GM12878 (cell line): ENCODE measurements at regions not wholly inside any gene's neighbourhood (a gene's known extent, or its start where the extent isn't known, plus 50 kb on each side); places are given as distances from the start of the nearest gene placed in this dataset.

ENCODE experiments used
- ATAC-seq: fragments of 200-7000 bp; cut with Tn5 transposase; 3 replicates; pipeline ENCODE4 v1.9.1; 2020; ENCODE audit warnings: mild to moderate bottlenecking, moderate library complexity
- BruUV-seq: library from RNA; stranded (reverse); fragments of 400-500 nt; replicated peaks from 2 replicates; lab custom pipeline; 2021; lab: Mats Ljungman, UMichigan
- CTCF ChIA-PET: fragments of 300-600 bp; sonication (Branson Sonifier 250); formaldehyde crosslinking; extraction: SDS; loops from one replicate; lab custom pipeline; 2021; ENCODE audit warnings: inconsistent platforms; lab: Yijun Ruan, JAX
- POLR2A ChIA-PET: fragments of 350-600 bp; formaldehyde crosslinking; extraction: SDS; loops from one replicate; lab custom pipeline; 2021; ENCODE audit warnings: inconsistent platforms; lab: Charles Lee
- RAD21 ChIA-PET: fragments of 300-600 bp; sonication (Branson Sonifier 250); formaldehyde crosslinking; loops from one replicate; lab custom pipeline; 2023; ENCODE audit warnings: antibody characterized with exemption; ENCODE audit not compliant: unreplicated experiment; lab: Charles Lee
- SMC1A ChIA-PET: fragments of 300-600 bp; sonication (Branson Sonifier 250); formaldehyde crosslinking; loops from one replicate; lab custom pipeline; 2023; ENCODE audit not compliant: unreplicated experiment, uncharacterized antibody; lab: Charles Lee
- DNase-seq: peaks from one replicate; pipeline ENCODE4 v3.0.0-alpha.2; 2011; ENCODE audit warnings: low read depth, low spot score
- FAIRE-seq: peaks from 3 replicates; lab custom pipeline; 2011; peaks lifted over from hg19 to GRCh38; lab: Jason Lieb, UNC
- H2AFZ ChIP-seq: 2 replicates; pipeline ENCODE4 v1.6.0; 2011; ENCODE audit warnings: low read depth, low read length, control low read depth; ENCODE audit not compliant: control insufficient read depth
- H3K27ac ChIP-seq: 2 replicates; pipeline ENCODE4 v1.5.1; 2011; ENCODE audit warnings: control low read depth; ENCODE audit not compliant: control insufficient read depth, insufficient read depth
- H3K27me3 ChIP-seq, 2 experiments: replicated peaks in 1 of 2; 2 replicates each; pipeline versions ENCODE4 v1.6.0 to v1.6.1; 2011; ENCODE audit warnings: low read length in 1 of 2; ENCODE audit not compliant: control insufficient read depth in 2 of 2, insufficient read depth in 2 of 2
- H3K36me3 ChIP-seq, 2 experiments: 2 replicates each; pipeline ENCODE4 v1.5.1; 2011; ENCODE audit warnings: low read length in 1 of 2; ENCODE audit not compliant: control insufficient read depth in 2 of 2, insufficient read depth in 2 of 2
- H3K4me1 ChIP-seq: 2 replicates; pipeline ENCODE4 v1.6.1; 2011; ENCODE audit warnings: mild to moderate bottlenecking, low read length, moderate library complexity, mixed read lengths; ENCODE audit not compliant: control insufficient read depth, insufficient read depth
- H3K4me2 ChIP-seq: 2 replicates; pipeline ENCODE4 v1.6.0; 2011; ENCODE audit warnings: control low read depth; ENCODE audit not compliant: control insufficient read depth, insufficient read depth
- H3K4me3 ChIP-seq: fragments of 200-600 bp; sonication (generic); 2 replicates; pipeline ENCODE4 v1.5.1; 2016
- H3K79me2 ChIP-seq: 2 replicates; pipeline ENCODE4 v1.6.0; 2011; ENCODE audit warnings: low read length; ENCODE audit not compliant: control insufficient read depth, insufficient read depth
- H3K9ac ChIP-seq: 2 replicates; pipeline ENCODE4 v1.8.0; 2011; ENCODE audit warnings: low read length, control low read depth, mixed read lengths; ENCODE audit not compliant: control insufficient read depth, insufficient read depth
- H3K9me3 ChIP-seq: replicated peaks from 3 replicates; pipeline ENCODE4 v1.5.1; 2011; ENCODE audit warnings: mild to moderate bottlenecking, low read length; ENCODE audit not compliant: control insufficient read depth, insufficient read depth
- H4K20me1 ChIP-seq: 2 replicates; pipeline ENCODE4 v1.6.0; 2011; ENCODE audit not compliant: control insufficient read depth, insufficient read depth
- CBX5 ChIP-seq: sonication (generic); IDR thresholded peaks from 2 replicates; pipeline ENCODE4 v1.6.1; 2016; ENCODE audit warnings: low read depth, moderate library complexity, mild to moderate bottlenecking, inconsistent platforms
- EED ChIP-seq: sonication (generic); IDR thresholded peaks from 2 replicates; pipeline ENCODE4 v1.6.1; 2016; ENCODE audit warnings: antibody characterized with exemption, low read depth
- KAT2A ChIP-seq: conservative IDR thresholded peaks from 2 replicates; pipeline ENCODE4 v1.6.1; 2011; ENCODE audit warnings: low read depth, low read length; ENCODE audit not compliant: control insufficient read depth
- NFYA ChIP-seq: IDR thresholded peaks from 2 replicates; pipeline ENCODE4 v1.6.1; 2011; ENCODE audit warnings: low read depth, mild to moderate bottlenecking, low read length, improper control_type of control experiment, borderline replicate concordance
- PAX8 ChIP-seq: fragments of 450-650 bp; IDR thresholded peaks from 2 replicates; pipeline ENCODE4 v1.6.1; 2017; ENCODE audit warnings: mild to moderate bottlenecking, moderate library complexity
- SIX5 ChIP-seq: IDR thresholded peaks from 2 replicates; pipeline ENCODE4 v1.6.1; 2011; ENCODE audit warnings: mild to moderate bottlenecking, low read depth, low read length, moderate library complexity; ENCODE audit not compliant: severe bottlenecking
- SKIL ChIP-seq: fragments of 450-650 bp; IDR thresholded peaks from 2 replicates; pipeline ENCODE4 v1.6.1; 2017; ENCODE audit warnings: mild to moderate bottlenecking, low read depth, inconsistent platforms; ENCODE audit not compliant: poor library complexity, severe bottlenecking
- SREBF1 ChIP-seq: IDR thresholded peaks from 2 replicates; pipeline ENCODE4 v1.6.1; 2012; ENCODE audit warnings: mild to moderate bottlenecking, low read length
- ZBTB33 ChIP-seq: fragments of 450-650 bp; IDR thresholded peaks from 2 replicates; pipeline ENCODE4 v1.6.1; 2017; ENCODE audit warnings: mild to moderate bottlenecking
- ZNF622 ChIP-seq: fragments of 450-650 bp; IDR thresholded peaks from 2 replicates; pipeline ENCODE4 v1.6.1; 2017; ENCODE audit warnings: mild to moderate bottlenecking, inconsistent platforms
- WGBS: methylation state at CpG from one replicate; pipeline ENCODE4 v1.1.6; 2016; ENCODE audit warnings: low lambda C conversion rate; ENCODE audit not compliant: insufficient replicate concordance, insufficient coverage; ENCODE audit errors: missing lambda C conversion rate; 5-methylcytosine and 5-hydroxymethylcytosine counted together
- in situ Hi-C: fragments of 300-500 bp; cut with MboI; formaldehyde crosslinking; loops from 9 replicates; pipeline ENCODE4 v1.14.3; 2018; ENCODE audit warnings: mixed read lengths
- intact Hi-C: fragments of 100-400 bp; cut with micrococcal nuclease; formaldehyde crosslinking; loops from one replicate; pipeline ENCODE4 v1.14.2; 2022; ENCODE audit not compliant: unreplicated experiment

- ChIA-PET CTCF (interaction anchor here (0.7 to 1.1 kb wide), 2 partner anchors 10 to 23 kb away, joined by 3 read pairs; no protein-coding TSS in a partner anchor), SMC1A (no interaction called here)
- intact Hi-C loops = no loop called here
Observed at GRCh38 chr1:165137551-165138316, 218.8 kb downstream of the LMX1A start.

DNA sequence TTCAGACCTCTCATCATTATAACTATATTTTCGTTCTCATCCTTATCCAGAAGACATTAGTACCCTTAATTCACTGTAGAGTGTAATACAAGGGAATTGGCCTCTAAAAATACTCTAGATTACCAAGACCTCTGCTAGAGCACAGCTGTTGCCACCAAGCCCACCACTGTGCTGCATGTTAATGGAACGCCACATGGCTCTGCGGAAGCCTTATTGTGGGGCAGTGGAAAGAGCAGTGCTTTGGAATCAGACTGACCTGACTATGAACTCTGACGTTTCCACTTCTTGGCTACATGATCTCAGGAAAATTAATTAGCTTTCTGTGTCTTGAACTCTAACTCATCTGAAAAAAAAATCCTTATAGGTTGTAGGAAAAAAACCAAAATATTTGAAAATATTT lies 222.1 kb downstream of the LMX1A start:
- no peak overlapping the region for H3K4me2 ChIP-seq
- FAIRE-seq (no peak), DNase-seq (no peak), ATAC-seq (no peak)
- ChIA-PET RAD21 (no interaction called here), CTCF (interaction anchor here (1.4 to 1.6 kb wide), 2 partner anchors 8 to 11 kb away, joined by 3 to 4 read pairs; no protein-coding TSS in a partner anchor), POLR2A (no interaction called here), SMC1A (no interaction called here)
- no peak overlapping the region for H2AFZ ChIP-seq
- no peak overlapping the region for H3K9ac ChIP-seq
- H4K20me1 ChIP-seq = no peaks in the 10 kb centered on the region
- in situ Hi-C loops = no loop called here
- no peak overlapping the region for H3K27ac ChIP-seq
- H3K9me3 ChIP-seq = no peaks in the 10 kb centered on the region
- intact Hi-C loops = no loop called here
- no peaks in the 10 kb centered on the region for H3K79me2 ChIP-seq
- no peak for TF ChIP-seq NFYA
- no peak for TF ChIP-seq PAX8
- no peak for TF ChIP-seq ZBTB33
- no peak for TF ChIP-seq SREBF1
- no peak for TF ChIP-seq SIX5
- no peak for TF ChIP-seq SKIL
- TF ChIP-seq KAT2A = no peak
- no peak overlapping the region for H3K4me3 ChIP-seq
- no TSS peak for BruUV-seq
- no peaks in the 10 kb centered on the region; a peak in 2 of 4 replicates for H3K27me3 ChIP-seq
- no peaks in the 10 kb centered on the region for H3K36me3 ChIP-seq
- H3K4me1 ChIP-seq = no peaks in the 10 kb centered on the region
- WGBS = 37% methylated on average over 4 of the region's 4 CpGs

More at GRCh38 chr1:165137551-165138316, 218.8 kb downstream of the LMX1A start:
- in situ Hi-C loops = no loop called here
- 0% methylated on average over 5 of the region's 5 CpGs for WGBS
- Histone ChIP-seq H2AFZ (no peak overlapping the region), H4K20me1 (no peaks in the 10 kb centered on the region), H3K4me3 (no peak overlapping the region), H3K27me3 (no peaks in the 10 kb centered on the region; a peak in 3 of 4 replicates), H3K4me2 (no peak overlapping the region), H3K36me3 (no peaks in the 10 kb centered on the region), H3K79me2 (no peaks in the 10 kb centered on the region), H3K9ac (no peak overlapping the region), H3K4me1 (no peaks in the 10 kb centered on the region), H3K9me3 (no peaks in the 10 kb centered on the region), H3K27ac (no peak overlapping the region)
- ChIA-PET POLR2A (no interaction called here), RAD21 (no interaction called here)
- TF ChIP-seq CBX5 (no peak), ZNF622 (no peak), EED (no peak)
- BruUV-seq = no TSS peak
- ATAC-seq = no peak
- no peak for FAIRE-seq
- no peak for DNase-seq
